Erythroblast (primary cell): ENCODE measurements at regions not wholly inside any gene's neighbourhood (a gene's known extent, or its start where the extent isn't known, plus 50 kb on each side); places are given as distances from the start of the nearest gene placed in this dataset.

Experiments
- GATA1 ChIP-seq: IDR thresholded peaks from 2 replicates; pipeline ENCODE4 v1.6.1; 2011; ENCODE audit warnings: low read depth, mild to moderate bottlenecking, control low read depth, low read length, moderate library complexity
- POLR2A ChIP-seq: IDR thresholded peaks from 2 replicates; pipeline ENCODE4 v1.6.1; 2011; ENCODE audit warnings: mild to moderate bottlenecking, low read length

GRCh38 chr2:21416226-21416625 lies 292.5 kb downstream of the TDRD15 start:
- TF ChIP-seq POLR2A (no peak), GATA1 (no peak)
